OCI-LY1 (cell line): ENCODE measurements at regions not wholly inside any gene's neighbourhood (a gene's known extent, or its start where the extent isn't known, plus 50 kb on each side); places are given as distances from the start of the nearest gene placed in this dataset.

Experiments used
- H2AFZ ChIP-seq: fragments of 200-600 bp; sonication (generic), shearing (Covaris generic); 2 replicates; pipeline ENCODE4 v1.6.0; 2014; ENCODE audit warnings: antibody characterized with exemption, mild to moderate bottlenecking, low read length
- H3F3A ChIP-seq: fragments of 200-600 bp; sonication (generic), shearing (Covaris generic); 2 replicates; pipeline ENCODE4 v1.6.0; 2014; ENCODE audit warnings: mild to moderate bottlenecking, antibody characterized with exemption, low read length, moderate library complexity; ENCODE audit not compliant: insufficient read depth
- H3K27ac ChIP-seq: fragments of 200-600 bp; sonication (generic); 2 replicates; pipeline ENCODE4 v1.5.1; 2014; ENCODE audit warnings: low read length, mixed run types, mild to moderate bottlenecking, low read depth; ENCODE audit not compliant: poor library complexity, severe bottlenecking
- H3K27me3 ChIP-seq: fragments of 200-600 bp; sonication (generic); 2 replicates; pipeline ENCODE4 v1.6.0; 2014; ENCODE audit warnings: antibody characterized with exemption, mild to moderate bottlenecking, low read length, moderate library complexity; ENCODE audit not compliant: insufficient read depth
- H3K36me3 ChIP-seq: fragments of 200-600 bp; sonication (generic); 2 replicates; pipeline ENCODE4 v1.6.1; 2014; ENCODE audit warnings: mild to moderate bottlenecking, antibody characterized with exemption, low read length, moderate library complexity, mixed read lengths; ENCODE audit not compliant: insufficient read depth
- H3K4me1 ChIP-seq: fragments of 200-600 bp; sonication (generic); 2 replicates; pipeline ENCODE4 v1.5.1; 2014; ENCODE audit warnings: mild to moderate bottlenecking, low read length, moderate library complexity; ENCODE audit not compliant: insufficient read depth, severe bottlenecking
- H3K4me2 ChIP-seq: fragments of 200-600 bp; sonication (generic), shearing (Covaris generic); 2 replicates; pipeline ENCODE4 v1.6.1; 2014; ENCODE audit warnings: low read length
- H3K4me3 ChIP-seq: fragments of 200-600 bp; sonication (generic); 2 replicates; pipeline ENCODE4 v1.5.1; 2014; ENCODE audit warnings: low read length, low read depth, mild to moderate bottlenecking, mixed read lengths; ENCODE audit not compliant: poor library complexity, severe bottlenecking
- H3K79me2 ChIP-seq: fragments of 200-600 bp; shearing (Covaris generic); 2 replicates; pipeline ENCODE4 v1.6.1; 2016; ENCODE audit warnings: mixed run types, low read length, mixed read lengths; ENCODE audit not compliant: insufficient read depth
- H3K9ac ChIP-seq: fragments of 200-600 bp; sonication (generic), shearing (Covaris generic); 2 replicates; pipeline ENCODE4 v1.6.1; 2014; ENCODE audit warnings: mild to moderate bottlenecking, low read length, mixed read lengths
- H3K9me2 ChIP-seq: fragments of 200-600 bp; sonication (generic), shearing (Covaris generic); 2 replicates; pipeline ENCODE4 v1.6.1; 2014; ENCODE audit warnings: low read depth, mild to moderate bottlenecking, low read length, mixed read lengths
- H3K9me3 ChIP-seq: fragments of 200-600 bp; shearing (Covaris generic); 2 replicates; pipeline ENCODE4 v1.6.1; 2014; ENCODE audit warnings: low read length, mixed read lengths
- H4K20me1 ChIP-seq: fragments of 200-600 bp; sonication (generic), shearing (Covaris generic); 2 replicates; pipeline ENCODE4 v1.6.0; 2016; ENCODE audit warnings: mild to moderate bottlenecking, low read length; ENCODE audit not compliant: insufficient read depth
- EZH2 ChIP-seq: fragments of 200-600 bp; sonication (generic), shearing (Covaris generic); IDR thresholded peaks from 2 replicates; pipeline ENCODE4 v1.8.0; 2017; ENCODE audit warnings: borderline replicate concordance, mixed run types, mild to moderate bottlenecking, antibody characterized with exemption, low read length, moderate library complexity, mixed read lengths
- TF ChIP-seq, protein P1 (sequence below): fragments of 200-600 bp; sonication (generic), shearing (Covaris generic); IDR thresholded peaks from 2 replicates; pipeline ENCODE4 v1.5.1; 2017; ENCODE audit warnings: mild to moderate bottlenecking, antibody characterized with exemption, low read length, moderate library complexity, mixed read lengths

DNA sequence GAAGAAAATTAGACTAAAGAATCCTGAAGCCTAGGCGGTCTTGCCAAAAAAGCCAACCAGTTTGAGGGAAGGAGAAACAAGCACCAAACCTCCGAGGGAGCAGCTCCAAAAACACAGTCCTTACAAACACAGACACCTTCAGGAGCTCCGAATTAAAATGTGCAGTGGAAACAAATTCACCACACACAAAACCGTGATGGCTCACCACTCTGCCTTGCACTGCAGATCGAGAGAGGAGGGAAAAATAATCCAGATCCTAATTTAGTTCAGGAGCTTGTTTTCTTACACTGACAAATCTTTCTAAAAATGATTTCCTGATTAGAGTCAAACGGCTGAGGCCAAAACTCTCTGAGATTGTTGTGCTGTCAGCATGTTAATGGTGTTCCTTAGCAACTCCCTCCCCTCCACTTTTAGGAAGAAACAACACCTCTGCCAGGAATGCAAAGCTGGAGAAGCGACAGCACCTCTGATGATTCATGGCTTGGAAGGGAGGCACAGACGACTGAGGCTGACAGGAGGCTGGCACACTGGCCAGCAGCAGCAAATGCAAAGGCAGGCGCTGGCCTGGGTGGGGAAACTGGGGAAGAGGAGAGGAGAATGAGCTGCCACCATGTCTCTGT, 249.4 kb upstream of the KLHL29 start:
- Histone ChIP-seq H3K9me2 (no peaks in the 10 kb centered on the region), H3K4me3 (no peak overlapping the region), H3K27ac (no peak overlapping the region), H3K36me3 (no peaks in the 10 kb centered on the region), H3K79me2 (no peaks in the 10 kb centered on the region), H3K9me3 (no peaks in the 10 kb centered on the region), H3K4me1 (no peaks in the 10 kb centered on the region), H3K4me2 (no peak overlapping the region), H4K20me1 (no peaks in the 10 kb centered on the region), H2AFZ (no peak overlapping the region), H3F3A (no peaks in the 10 kb centered on the region), H3K9ac (no peak overlapping the region), H3K27me3 (no peaks in the 10 kb centered on the region; the same call in 1 of the 2 replicates)
- TF ChIP-seq, protein P1, sequence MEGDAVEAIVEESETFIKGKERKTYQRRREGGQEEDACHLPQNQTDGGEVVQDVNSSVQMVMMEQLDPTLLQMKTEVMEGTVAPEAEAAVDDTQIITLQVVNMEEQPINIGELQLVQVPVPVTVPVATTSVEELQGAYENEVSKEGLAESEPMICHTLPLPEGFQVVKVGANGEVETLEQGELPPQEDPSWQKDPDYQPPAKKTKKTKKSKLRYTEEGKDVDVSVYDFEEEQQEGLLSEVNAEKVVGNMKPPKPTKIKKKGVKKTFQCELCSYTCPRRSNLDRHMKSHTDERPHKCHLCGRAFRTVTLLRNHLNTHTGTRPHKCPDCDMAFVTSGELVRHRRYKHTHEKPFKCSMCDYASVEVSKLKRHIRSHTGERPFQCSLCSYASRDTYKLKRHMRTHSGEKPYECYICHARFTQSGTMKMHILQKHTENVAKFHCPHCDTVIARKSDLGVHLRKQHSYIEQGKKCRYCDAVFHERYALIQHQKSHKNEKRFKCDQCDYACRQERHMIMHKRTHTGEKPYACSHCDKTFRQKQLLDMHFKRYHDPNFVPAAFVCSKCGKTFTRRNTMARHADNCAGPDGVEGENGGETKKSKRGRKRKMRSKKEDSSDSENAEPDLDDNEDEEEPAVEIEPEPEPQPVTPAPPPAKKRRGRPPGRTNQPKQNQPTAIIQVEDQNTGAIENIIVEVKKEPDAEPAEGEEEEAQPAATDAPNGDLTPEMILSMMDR = no peak
- TF ChIP-seq EZH2 = no peak

DNA sequence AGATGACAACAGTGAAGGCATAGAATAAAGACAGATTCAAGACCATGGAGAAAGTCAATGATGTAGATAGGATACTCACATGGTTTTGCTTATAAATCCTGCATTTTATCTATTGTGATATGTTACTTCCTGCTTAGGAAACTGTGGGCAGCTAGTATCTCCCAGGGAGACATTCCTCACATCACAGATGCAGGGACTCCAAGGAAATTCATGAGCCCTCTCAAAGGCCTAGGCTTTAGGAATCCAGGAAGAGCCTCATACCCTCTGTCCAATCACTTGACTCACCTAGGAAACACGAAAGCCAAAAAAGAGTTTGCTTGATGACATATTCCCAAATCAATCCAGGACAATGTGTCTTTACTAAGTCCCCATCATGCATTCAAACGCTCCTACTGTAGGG, 247.8 kb upstream of the KLHL29 start:
- Histone ChIP-seq H3K27me3 (no peaks in the 10 kb centered on the region; the same call in 1 of the 2 replicates), H3K9me3 (no peaks in the 10 kb centered on the region), H3F3A (no peaks in the 10 kb centered on the region), H3K27ac (no peak overlapping the region), H3K9me2 (no peaks in the 10 kb centered on the region), H3K79me2 (no peaks in the 10 kb centered on the region), H3K36me3 (no peaks in the 10 kb centered on the region), H2AFZ (no peak overlapping the region), H4K20me1 (no peaks in the 10 kb centered on the region), H3K4me1 (no peaks in the 10 kb centered on the region), H3K4me3 (no peak overlapping the region), H3K4me2 (no peak overlapping the region), H3K9ac (no peak overlapping the region)
- TF ChIP-seq, protein P1 = no peak
- no peak for TF ChIP-seq EZH2

DNA sequence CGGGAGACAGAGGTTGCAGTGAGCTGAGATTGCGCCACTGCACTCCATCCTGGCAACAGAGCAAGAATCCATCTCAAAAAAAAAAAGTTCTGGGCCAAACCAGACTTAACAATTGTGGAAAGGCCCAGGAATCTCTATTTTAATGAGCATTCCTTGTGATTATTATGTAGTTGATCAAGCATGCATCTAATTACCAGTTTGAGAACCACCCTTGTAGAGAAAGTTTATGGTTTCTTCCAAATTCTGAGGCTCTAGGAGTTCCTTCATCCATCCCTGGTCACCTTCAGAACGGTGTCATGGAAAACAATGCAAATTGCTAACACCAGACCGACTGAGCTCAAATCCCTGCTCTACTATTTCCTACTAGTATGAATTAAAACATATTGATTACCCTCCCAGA, 246.3 kb upstream of the KLHL29 start:
- Histone ChIP-seq H3K9me3 (no peaks in the 10 kb centered on the region), H3K9me2 (no peaks in the 10 kb centered on the region), H2AFZ (no peak overlapping the region), H3K27me3 (no peaks in the 10 kb centered on the region; the same call in 1 of the 2 replicates), H4K20me1 (no peaks in the 10 kb centered on the region), H3K79me2 (no peaks in the 10 kb centered on the region), H3K4me3 (no peak overlapping the region), H3K9ac (no peak overlapping the region), H3K4me1 (no peaks in the 10 kb centered on the region), H3K4me2 (no peak overlapping the region), H3F3A (no peaks in the 10 kb centered on the region), H3K36me3 (no peaks in the 10 kb centered on the region), H3K27ac (no peak overlapping the region)
- no peak for TF ChIP-seq EZH2
- TF ChIP-seq, protein P1 = no peak
